GM21360 (cell line): ENCODE measurements at regions not wholly inside any gene's neighbourhood (a gene's known extent, or its start where the extent isn't known, plus 50 kb on each side); places are given as distances from the start of the nearest gene placed in this dataset.

Experiments used
- ATAC-seq: cut with Tn5 transposase; IDR thresholded peaks from one replicate; pipeline ENCODE4 v1.9.1; 2021; ENCODE audit warnings: mild to moderate bottlenecking, moderate library complexity; ENCODE audit not compliant: unreplicated experiment

DNA sequence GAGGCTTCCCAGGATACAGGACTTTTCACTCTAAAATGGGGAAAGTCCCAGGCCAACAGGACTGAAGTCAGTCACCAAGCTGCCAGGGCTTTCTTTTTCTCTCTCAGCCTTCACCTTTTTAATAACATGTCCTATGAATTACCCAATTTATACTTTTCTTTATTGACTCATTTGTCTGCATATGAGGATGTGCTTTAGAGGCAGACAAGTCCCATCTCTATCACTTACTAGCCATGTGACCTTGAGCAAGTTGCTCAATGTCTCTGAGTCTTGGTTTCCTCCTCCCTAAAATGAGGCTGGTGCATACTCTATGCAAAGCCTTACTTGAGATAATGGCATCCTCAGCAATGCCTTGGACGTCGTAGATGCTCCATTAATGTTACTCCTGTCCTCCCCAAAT is 98.1 kb upstream of the TMPO start:
- no peak for ATAC-seq

DNA sequence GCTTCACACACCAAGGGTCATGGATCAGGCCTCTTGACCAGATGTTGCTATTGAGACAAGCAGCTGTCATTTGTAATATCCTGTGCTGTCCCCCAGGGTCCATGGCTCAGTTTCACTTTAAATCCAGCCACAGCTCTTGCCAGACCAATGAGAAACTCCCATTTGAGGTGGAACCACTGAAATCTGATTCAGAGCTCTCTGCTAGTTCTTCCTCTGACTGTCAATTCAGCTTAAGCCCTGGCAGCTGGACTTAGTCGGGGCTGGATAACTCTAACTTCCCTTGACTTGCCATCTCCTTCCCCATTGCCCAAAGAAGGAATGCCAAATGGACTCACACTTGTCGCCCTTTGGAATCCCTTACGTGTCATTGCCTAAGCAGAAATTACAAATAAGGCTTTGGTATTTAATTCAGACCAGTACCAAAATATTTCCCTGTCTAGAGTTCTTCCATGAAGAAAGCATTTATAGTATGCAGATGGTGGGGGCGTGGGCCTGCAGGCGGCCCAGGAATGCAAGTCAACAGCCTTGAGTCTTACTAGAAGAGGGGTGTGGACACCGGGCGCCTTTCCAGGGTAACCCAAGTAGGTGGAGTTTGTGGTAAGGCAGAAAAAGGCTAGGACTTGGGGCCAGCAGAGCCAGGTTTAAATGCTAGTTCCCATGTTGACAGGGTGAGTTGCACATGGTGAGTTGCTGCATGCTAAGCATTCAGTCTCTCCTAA is 96.9 kb upstream of the TMPO start:
- no peak for ATAC-seq

DNA sequence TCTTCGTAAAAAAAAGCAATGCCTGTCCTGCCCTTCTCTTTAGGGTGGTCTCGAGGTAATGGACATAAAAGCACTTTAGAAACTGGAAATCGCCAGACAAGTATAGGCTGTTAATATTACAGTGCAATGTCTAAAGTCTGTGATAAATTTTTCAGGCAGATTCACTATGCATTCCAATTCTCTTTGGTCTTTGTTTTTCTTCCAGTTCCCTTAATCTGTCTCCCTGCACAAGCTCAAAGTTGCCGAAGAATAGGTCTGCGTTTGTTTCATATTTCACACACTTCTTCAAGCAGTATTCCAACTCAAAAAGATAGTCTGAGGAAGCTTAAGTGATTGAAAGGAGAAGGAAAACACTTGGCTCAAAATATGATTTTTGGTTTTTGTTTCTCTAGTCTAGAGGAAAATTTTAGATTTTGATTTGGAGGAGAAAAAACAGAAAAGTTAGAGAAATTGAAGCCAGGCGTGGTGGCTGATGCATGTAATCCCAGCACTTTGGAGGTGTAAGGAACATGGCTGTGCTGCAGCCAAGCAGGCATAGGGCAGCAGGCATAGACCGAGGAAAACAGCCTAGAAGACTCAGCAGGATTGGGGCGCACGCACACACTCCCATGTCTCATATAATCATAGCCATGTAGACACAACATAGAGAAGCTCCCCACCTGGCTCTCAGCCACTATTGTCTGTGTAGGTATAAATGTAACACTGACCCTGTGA is 96.2 kb upstream of the TMPO start:
- no peak for ATAC-seq

DNA sequence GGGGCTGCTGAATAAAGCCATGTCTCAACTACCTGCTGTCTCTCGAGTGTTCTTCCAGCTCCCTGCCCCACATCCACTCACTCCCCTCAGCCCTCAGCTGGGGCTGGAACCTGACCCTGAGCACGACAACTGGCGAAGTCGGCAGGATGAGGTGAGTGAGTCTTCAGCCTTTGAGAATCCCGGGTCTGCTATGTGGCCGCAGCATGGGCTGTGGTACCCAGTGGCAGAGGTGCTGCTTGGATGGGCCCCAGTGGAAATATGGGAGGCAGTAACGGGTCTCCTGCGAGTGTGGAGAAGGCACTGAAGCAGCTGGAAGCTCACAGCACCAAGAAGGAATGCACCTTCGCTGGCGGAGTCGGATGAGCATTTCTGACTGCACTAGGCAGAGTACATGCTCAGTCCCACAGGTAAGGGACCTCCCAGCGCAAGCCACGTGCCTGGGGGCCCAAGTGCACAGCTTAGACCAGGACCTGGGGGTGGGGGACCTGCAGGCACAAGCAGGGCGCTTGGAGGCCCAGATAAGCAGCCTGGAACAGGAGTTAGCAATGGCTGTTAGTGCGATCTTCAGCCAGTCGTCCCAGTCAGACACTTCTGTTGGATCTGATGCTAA is 95.5 kb upstream of the TMPO start:
- no peak for ATAC-seq

DNA sequence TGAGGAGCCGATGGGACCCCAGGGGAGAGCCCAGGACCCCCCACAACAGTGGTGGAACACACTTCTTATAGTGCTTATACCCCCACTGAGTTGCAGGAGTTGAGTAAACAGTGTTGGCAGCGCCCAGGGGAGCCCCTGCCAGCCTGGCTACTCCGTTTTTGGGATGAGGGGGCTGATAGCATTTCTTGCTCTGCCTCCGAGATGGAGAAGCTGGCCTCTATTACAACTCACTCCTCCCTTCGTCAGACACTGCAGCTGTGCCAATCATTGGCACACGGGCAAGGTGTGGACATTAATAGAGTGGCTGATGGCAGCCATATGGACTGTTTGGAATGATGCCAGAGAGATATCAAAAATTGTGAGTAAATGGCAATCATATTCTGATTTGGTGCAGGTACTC is 94.9 kb upstream of the TMPO start:
- no peak for ATAC-seq

DNA sequence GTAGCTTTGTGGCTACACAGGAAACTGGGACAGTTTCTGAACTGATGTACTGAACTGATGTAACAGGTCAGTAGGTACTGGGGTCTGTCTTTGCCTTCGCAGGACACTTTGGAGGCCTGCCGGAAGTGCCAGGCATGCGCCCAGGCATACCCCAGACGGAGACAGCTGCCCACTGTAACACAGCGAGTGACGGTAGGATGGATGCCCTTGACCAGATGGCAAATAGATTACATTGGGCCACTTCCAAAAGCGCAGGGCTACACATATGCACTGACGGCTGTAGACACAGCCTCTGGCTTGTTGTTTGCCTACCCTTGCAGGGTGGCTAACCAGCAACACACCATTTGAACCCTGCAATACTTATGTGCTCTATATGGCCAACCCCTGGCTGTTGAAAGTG is 94.1 kb upstream of the TMPO start:
- no peak for ATAC-seq

DNA sequence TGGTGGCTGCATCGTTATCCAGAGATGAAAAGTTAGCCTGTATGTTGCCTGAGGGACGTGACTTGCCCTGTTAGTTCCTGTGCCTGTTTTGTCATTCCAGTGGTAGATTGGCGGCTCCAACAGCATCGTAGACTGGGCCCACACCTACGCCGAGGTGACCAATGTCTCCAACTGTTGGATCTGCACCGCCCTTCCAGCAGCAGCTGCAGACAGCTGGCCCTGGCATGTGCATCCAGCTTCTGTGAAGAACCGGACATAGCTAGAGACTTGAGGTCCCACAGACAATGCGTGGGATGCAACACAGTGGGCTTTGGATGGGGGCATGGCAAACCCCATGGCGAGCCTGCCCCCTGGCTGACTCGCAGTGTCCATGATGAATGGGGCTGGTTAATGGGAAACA is 93.0 kb upstream of the TMPO start:
- no peak for ATAC-seq

DNA sequence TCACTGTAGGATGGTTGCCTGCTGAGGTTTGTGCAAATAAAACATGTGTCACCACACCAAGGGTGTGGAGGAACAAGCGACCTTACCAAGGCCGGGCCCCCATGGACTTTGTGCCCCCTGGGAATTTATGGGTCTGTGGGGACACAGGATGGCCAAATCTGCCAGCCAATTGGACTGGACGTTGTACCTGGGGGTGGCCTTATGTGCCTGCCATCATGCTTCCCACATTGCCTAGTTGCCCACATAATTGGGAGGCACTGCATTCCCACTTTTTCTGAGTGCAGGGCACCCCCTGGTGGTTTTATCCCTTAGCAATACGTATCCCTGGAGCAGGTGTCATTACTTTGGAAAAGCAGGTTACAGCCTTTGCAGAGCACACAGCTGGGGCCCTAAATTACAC is 92.6 kb upstream of the TMPO start:
- ATAC-seq, result no peak

DNA sequence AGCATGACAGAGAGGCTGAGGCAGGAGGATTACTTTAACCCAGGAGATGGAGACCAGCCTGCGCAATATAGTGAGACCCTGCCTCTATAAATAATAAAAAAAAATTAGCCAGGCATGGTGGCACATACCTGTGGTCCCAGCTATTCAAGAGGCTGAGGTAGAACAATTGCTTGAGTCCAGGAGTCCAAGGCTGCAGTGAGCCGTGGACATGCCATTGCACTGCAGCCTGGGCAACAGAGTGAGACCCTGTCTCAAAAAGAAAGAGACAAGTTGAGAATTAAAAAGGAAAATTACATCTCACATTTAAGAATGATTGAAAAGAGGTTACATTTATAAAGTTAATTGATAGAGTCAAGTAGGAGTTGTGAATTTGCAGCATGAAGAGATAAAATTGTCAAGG is 91.4 kb upstream of the TMPO start:
- ATAC-seq, result no peak

DNA sequence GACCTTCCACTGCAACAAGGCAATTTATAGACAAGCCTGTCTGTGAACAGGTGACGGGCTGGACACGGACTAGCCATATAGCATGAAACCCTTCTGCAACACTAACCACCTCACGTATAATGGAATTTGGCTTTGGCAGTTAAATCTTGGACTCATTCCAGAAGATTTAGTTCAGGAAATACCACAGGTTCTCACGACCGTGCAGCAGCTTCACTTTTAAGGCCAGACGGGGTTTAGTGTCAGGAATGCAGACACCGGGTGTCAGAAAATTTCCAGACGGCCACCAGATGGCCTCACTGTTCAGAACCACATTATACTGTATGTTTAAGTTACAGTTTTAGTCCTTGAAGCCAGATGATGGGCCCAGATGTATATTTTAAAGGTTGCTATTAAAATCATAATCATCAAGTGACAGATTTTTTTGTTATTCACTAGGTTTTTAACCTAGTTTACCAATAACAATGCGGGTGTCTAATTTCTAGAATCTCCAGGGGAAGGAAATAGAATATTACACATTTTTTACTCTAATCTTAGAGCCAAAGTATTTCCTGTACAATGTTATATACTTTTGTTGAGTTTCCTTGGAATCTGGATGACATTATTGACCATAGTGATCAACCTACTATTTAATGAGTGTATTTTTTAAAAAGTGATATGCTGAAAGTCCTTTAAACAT is 90.5 kb upstream of the TMPO start:
- ATAC-seq, result peak; percentile 91

DNA sequence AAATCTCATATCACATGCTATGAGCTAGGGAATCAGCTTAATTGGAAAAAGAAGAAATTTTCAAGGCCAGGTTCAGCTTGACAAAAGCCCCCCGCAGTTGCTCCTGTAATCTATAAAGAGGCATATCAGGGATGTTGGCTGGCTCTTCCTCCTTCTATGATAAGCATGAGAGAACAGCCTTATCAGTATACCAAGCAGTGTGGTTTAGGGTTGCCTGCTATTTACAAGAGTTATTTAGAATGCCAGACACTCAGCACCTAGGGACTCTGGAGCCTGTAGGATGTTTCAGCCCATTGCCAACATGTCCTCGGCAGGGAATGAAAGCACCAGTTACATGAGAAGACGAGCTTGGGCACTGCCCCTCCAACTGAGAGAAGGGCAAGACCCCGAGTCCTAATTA is 89.5 kb upstream of the TMPO start:
- no peak for ATAC-seq

DNA sequence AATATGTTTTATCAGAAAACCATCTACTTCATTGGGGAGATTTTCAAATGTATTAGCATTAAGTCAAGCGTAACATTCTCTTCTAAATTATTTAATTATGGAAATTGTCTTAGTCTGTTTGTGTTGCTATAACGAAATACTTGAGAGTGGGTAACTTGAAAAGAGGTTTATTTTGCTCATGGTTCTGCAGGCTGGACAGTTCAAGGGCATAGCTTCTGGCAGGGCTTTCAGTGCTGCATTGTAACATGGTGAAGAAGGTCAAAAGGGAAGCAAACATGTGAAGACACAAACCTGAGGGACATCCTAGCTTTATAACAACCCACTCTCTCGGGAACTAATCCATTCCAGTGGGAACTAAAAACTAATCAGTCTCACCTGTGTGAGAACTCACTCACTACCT is 84.3 kb upstream of the TMPO start:
- ATAC-seq, result no peak

DNA sequence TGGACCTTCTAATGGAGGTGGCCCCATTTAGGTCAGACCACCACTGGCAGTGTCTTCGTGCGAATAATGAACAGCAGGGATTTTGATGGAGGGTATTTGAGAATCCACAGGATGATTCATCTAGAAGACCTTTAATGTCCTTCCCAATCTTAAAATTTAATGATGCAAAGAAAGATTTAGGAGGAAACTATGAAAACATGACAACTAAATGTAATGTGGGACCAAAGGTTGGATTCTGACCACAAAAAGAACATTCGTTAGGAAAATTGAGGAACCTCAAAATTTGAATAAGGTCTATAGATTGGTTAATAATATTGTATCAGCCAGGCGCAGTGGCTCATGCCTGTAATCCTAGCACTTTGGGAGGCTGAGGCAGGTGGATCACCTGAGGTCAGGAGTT is 78.2 kb upstream of the TMPO start:
- no peak for ATAC-seq

DNA sequence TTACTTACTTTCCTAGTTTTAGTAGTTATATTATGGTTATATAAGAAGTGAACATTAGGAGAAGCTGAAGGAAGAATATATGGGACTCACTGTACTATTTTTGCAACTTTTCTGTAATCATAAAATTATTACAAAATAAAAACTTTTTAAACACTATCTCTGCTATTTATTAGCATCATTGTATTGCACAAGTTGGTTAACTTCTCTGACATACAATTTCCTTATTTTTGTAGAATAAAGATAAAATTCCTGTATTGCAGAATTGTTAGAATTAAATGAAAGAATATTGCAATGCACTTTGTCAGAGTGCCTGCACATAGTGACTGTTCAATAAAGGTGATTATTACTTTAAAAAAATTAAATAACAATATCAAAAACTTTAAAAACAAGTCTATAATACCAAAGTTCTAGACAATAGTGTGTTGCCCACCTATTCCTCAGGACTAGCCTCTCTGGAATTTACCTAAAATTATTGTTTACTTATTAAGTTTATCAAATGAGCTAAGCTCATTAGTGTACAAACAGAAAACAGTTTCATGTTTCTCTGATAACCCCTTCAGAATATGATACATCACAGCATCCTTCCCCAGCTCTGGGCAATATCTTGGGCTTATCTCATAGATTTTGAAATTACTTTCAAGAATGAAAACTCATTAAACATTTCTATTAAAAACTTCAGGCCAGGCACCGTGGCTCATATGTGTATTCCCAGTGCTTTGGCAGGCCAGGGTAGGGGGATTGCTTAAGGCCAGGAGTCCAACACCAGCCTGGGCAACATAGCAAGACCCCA is 77.4 kb upstream of the TMPO start:
- no peak for ATAC-seq

DNA sequence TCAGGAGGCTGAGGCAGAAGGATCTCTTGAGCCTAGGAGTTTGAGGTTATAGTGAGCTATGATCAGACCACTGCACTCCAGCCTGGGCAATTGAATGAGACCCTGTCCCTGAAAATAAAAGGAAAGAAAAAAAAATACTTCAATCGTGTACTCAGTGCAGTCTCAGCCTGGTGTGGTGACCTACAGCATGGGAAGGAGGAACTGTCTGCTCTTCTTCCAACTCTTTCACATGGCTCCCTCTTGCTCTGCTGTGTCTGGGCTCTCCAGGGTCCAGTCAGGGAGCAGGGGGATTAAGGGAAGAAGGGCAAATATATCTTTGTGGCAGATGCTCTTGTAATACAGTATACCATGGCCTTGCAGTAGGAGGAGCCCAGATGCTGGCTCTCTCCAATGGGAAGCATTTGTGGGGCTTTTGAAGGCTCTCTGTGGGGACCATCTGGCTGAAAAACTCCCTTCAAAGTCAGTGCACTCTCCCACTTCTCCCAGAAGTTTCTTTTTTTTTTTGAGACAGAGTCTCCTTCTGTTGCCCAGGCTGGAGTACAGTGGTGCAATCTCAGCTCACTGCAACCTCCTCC is 76.6 kb upstream of the TMPO start:
- ATAC-seq, result no peak

DNA sequence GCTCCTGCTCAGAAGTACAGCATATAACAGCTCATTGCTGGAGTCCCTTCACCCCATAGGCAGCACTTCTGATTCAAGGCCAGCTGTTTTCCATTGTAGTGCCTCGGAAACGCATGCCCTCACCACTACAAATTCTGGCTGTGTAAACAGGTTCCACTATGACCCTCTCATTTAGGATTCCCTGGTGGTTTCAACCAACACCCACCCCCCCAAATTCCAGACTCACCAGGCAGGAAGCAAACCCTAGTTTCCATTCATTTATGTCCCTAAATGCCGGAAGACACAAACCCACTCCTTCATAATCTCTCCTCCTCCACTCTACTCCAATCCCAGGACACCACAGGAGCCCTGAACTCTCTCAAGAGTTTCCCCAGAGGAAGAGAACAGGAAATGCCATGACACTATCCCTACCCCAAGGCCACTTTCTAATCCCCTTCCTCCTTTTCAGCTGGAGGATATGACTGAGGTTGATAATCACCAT is 75.9 kb upstream of the TMPO start:
- no peak for ATAC-seq

DNA sequence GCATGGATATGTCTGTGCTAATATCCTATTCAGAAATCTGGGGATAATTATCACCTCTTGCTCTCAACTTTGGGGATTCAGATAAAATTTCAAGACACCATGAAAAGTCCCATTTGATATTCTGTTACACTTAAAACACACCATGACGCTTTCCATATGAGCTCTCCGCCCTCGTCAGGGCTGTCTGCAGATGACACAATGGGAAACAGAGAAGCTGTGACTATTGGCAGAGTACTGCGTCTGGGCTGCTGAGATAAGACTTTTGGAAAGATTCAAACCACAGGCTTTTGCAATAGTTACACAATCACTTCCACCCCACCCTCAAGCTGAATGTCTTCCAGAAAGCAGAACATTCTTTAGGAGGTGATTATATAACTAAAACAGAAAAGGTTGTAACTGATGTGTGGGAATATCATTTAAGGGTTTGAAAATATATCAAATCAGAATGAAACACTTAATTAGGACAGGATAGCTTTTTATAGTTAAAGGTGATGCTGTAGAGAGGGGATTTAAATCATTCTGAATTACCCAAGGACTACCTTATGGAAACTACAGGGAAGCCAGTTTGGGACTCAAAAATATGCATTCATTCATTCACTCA is 75.3 kb upstream of the TMPO start:
- ATAC-seq, result no peak

DNA sequence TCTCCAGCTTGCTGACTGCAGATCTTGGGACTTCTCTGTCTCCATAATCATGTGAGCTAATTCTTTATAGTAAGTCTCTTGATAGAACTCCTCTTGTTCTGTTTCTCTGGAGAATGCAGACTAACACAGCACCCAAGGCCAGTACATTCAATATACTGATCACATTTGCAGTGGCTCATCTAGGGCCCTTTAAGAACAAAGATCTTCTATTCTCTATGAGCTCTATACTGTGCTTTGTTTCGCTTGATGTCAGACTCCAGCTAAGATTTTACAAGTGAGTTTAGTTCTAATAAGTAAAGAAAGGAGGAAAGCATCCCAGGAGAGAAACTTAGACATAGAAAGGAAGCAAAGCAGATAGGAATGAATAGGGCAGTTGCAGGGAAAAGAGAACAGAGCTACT is 69.3 kb upstream of the TMPO start:
- ATAC-seq, result no peak

DNA sequence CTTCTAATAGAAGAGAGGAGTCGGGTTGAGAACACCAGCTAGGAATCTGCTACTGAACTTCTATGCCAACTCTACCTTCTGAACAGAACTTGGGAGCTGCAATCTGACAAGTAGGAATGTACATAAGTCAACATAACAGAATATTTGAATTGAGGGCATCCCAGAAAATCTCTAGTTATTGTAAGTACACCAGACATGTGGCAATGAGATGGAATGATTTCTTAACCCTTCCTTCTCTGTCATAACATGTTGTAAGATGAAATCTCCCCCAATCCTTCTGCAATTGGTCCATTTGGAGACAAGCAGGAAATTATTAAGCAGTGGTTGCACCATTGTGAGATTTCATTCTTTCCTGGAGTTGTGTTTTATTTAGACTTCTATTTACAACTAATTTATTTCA is 68.7 kb upstream of the TMPO start:
- no peak for ATAC-seq

DNA sequence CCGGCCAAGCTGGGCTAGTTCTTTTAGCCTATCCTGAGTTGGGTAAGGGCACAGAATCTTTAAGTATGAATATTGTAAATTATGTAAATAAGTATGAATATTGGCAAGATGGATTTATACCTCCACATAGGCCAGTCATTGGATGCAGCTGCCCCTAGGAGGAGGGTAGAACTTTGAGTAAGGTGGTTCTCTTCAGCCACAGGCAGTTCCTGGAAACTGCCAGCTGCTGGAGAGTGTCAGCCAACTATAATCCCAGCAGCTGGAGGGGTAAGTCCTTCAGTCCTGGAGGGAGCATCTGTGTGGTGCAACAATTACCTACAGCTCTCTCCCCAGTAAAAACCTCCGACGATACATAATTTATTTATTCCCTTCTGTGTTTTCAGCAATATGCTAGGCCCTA is 65.8 kb upstream of the TMPO start:
- no peak for ATAC-seq
